ENCODE measurements at regions not wholly inside any gene's neighbourhood (a gene's known extent, or its start where the extent isn't known, plus 50 kb on each side); places are given as distances from the start of the nearest gene placed in this dataset.

GRCh38 chr11:19389787-19390303 is 149.1 kb upstream of the E2F8 start:
- no peak for ATAC-seq
- TF ChIP-seq OSR1 (CRISPR knock-in tag; IDR thresholded peaks at IDR 0.05) (no peak), ZNF70 (CRISPR knock-in tag; IDR thresholded peaks at IDR 0.05) (no peak), TOX (CRISPR knock-in tag; IDR thresholded peaks at IDR 0.05; ENCODE audit: borderline replicate concordance) (no peak), BACH2 (CRISPR knock-in tag; IDR thresholded peaks at IDR 0.05; ENCODE audit: borderline replicate concordance) (no peak), TSHZ2 (CRISPR knock-in tag; IDR thresholded peaks at IDR 0.05) (no peak), ARNTL (CRISPR knock-in tag; IDR thresholded peaks at IDR 0.05; ENCODE audit: borderline replicate concordance, low read depth) (no peak), PPARA (CRISPR knock-in tag; IDR thresholded peaks at IDR 0.05; ENCODE audit: borderline replicate concordance) (no peak), ZNF565 (CRISPR knock-in tag; conservative IDR thresholded peaks at IDR 0.05; ENCODE audit: low read depth) (no peak), CSDC2 (CRISPR knock-in tag; IDR thresholded peaks at IDR 0.05) (no peak), SNAI2 (CRISPR knock-in tag; IDR thresholded peaks at IDR 0.05) (no peak), PATZ1 (CRISPR knock-in tag; IDR thresholded peaks at IDR 0.05; ENCODE audit: borderline replicate concordance) (no peak), TCF4 (CRISPR knock-in tag; IDR thresholded peaks at IDR 0.05; ENCODE audit: borderline replicate concordance) (no peak), GLIS3 (CRISPR knock-in tag; IDR thresholded peaks at IDR 0.05) (no peak), CSRNP3 (CRISPR knock-in tag; IDR thresholded peaks at IDR 0.05) (no peak), CREB5 (CRISPR knock-in tag; IDR thresholded peaks at IDR 0.05; ENCODE audit: low read depth) (no peak), ZNF8 (CRISPR knock-in tag; IDR thresholded peaks at IDR 0.05) (no peak)

GRCh38 chr11:19382131-19382611 is 141.4 kb upstream of the E2F8 start:
- ATAC-seq: no peak
- no peak for TF ChIP-seq PPARA (CRISPR knock-in tag; IDR thresholded peaks at IDR 0.05; ENCODE audit: borderline replicate concordance)
- TF ChIP-seq RARB (CRISPR knock-in tag; IDR thresholded peaks at IDR 0.05): no peak
- no peak for TF ChIP-seq PATZ1 (CRISPR knock-in tag; IDR thresholded peaks at IDR 0.05; ENCODE audit: borderline replicate concordance)
- no peak for TF ChIP-seq ZNF70 (CRISPR knock-in tag; IDR thresholded peaks at IDR 0.05)
- TF ChIP-seq ZC3H10 (CRISPR knock-in tag; IDR thresholded peaks at IDR 0.05): no peak
- TF ChIP-seq ISL1 (CRISPR knock-in tag; IDR thresholded peaks at IDR 0.05): no peak
- no peak for TF ChIP-seq TOX (CRISPR knock-in tag; IDR thresholded peaks at IDR 0.05; ENCODE audit: borderline replicate concordance)
- no peak for TF ChIP-seq TSHZ2 (CRISPR knock-in tag; IDR thresholded peaks at IDR 0.05)
- TF ChIP-seq CSRNP3 (CRISPR knock-in tag; IDR thresholded peaks at IDR 0.05): no peak
- TF ChIP-seq ZFP30 (CRISPR knock-in tag; IDR thresholded peaks at IDR 0.05): no peak
